ENCODE measurements at regions not wholly inside any gene's neighbourhood (a gene's known extent, or its start where the extent isn't known, plus 50 kb on each side); places are given as distances from the start of the nearest gene placed in this dataset.

- DNase-seq, result no peak
- no peak overlapping the region for H3K4ac ChIP-seq (ENCODE audit: low read depth, low read length)
- H2BK120ac ChIP-seq (ENCODE audit: low read depth, low read length), result no peak overlapping the region
- no peak overlapping the region for H3K23ac ChIP-seq (ENCODE audit: low read length)
- peaks cover 5% of the 10 kb centered on the region for H3K4me1 ChIP-seq (ENCODE audit: control insufficient read depth, low read depth, low read length)
- H2BK15ac ChIP-seq (replicated peaks; ENCODE audit: low read depth), result no peak overlapping the region
- H2AK5ac ChIP-seq (ENCODE audit: low read length), result no peak overlapping the region
- no peak overlapping the region for H3K4me3 ChIP-seq (ENCODE audit: low read length)
- no peaks in the 10 kb centered on the region for H3K36me3 ChIP-seq (ENCODE audit: control insufficient read depth, insufficient read depth, low read length)
- no peak overlapping the region for H3K9ac ChIP-seq (ENCODE audit: low read length)
- peak overlapping the region; percentile 87 for H3K18ac ChIP-seq (ENCODE audit: low read length)
- no peak overlapping the region for H3K56ac ChIP-seq (ENCODE audit: low read length)
- no peaks in the 10 kb centered on the region for H3K27me3 ChIP-seq (ENCODE audit: insufficient read depth, low read length, poor library complexity)
- peak overlapping the region; percentile 27 for H2BK5ac ChIP-seq (ENCODE audit: low read length)
- H3K4me2 ChIP-seq (ENCODE audit: low read length), result no peak overlapping the region
- no peaks in the 10 kb centered on the region for H3K79me1 ChIP-seq (ENCODE audit: low read length)
- no peak overlapping the region for H3K27ac ChIP-seq (ENCODE audit: low read depth, low read length)
- no peaks in the 10 kb centered on the region for H3K79me2 ChIP-seq (ENCODE audit: control insufficient read depth, insufficient read depth, low read length)
- H4K8ac ChIP-seq (ENCODE audit: low read depth, low read length), result no peak overlapping the region
- H4K5ac ChIP-seq (ENCODE audit: low read length), result no peak overlapping the region
- no CpG with 5 or more reads among the region's 8 CpGs for WGBS (ENCODE audit: extremely low coverage, insufficient coverage, low lambda C conversion rate)
Observed at GRCh38 chr2:22520369-22521288, 864.4 kb upstream of the KLHL29 start.

- H4K5ac ChIP-seq (ENCODE audit: low read length), result no peak overlapping the region
- H3K23ac ChIP-seq (ENCODE audit: low read length), result no peak overlapping the region
- DNase-seq, result peak; percentile 92
- H3K79me1 ChIP-seq (ENCODE audit: low read length), result no peaks in the 10 kb centered on the region
- no peak overlapping the region for H2AK5ac ChIP-seq (ENCODE audit: low read length)
- no peaks in the 10 kb centered on the region for H3K27me3 ChIP-seq (ENCODE audit: insufficient read depth, low read length, poor library complexity)
- peak overlapping the region; percentile 47 for H3K56ac ChIP-seq (ENCODE audit: low read length)
- H4K8ac ChIP-seq (ENCODE audit: low read depth, low read length), result no peak overlapping the region
- peak overlapping the region; percentile 81 for H2BK5ac ChIP-seq (ENCODE audit: low read length)
- peak overlapping the region; percentile 96 for H2BK120ac ChIP-seq (ENCODE audit: low read depth, low read length)
- H3K18ac ChIP-seq (ENCODE audit: low read length), result peak overlapping the region; percentile 87
- peak overlapping the region; percentile 60 for H3K27ac ChIP-seq (ENCODE audit: low read depth, low read length)
- no peak overlapping the region for H3K4ac ChIP-seq (ENCODE audit: low read depth, low read length)
- H3K4me1 ChIP-seq (ENCODE audit: control insufficient read depth, low read depth, low read length), result peaks cover 5% of the 10 kb centered on the region
- H3K4me2 ChIP-seq (ENCODE audit: low read length), result no peak overlapping the region
- H3K36me3 ChIP-seq (ENCODE audit: control insufficient read depth, insufficient read depth, low read length), result no peaks in the 10 kb centered on the region
- no peaks in the 10 kb centered on the region for H3K79me2 ChIP-seq (ENCODE audit: control insufficient read depth, insufficient read depth, low read length)
- no peak overlapping the region for H3K4me3 ChIP-seq (ENCODE audit: low read length)
- no peak overlapping the region for H2BK15ac ChIP-seq (replicated peaks; ENCODE audit: low read depth)
- H3K9ac ChIP-seq (ENCODE audit: low read length), result no peak overlapping the region
Observed at GRCh38 chr2:22521620-22522019, 863.4 kb upstream of the KLHL29 start.

- Histone ChIP-seq H3K79me1 (ENCODE audit: low read length) (no peaks in the 10 kb centered on the region), H3K27me3 (ENCODE audit: insufficient read depth, low read length, poor library complexity) (no peaks in the 10 kb centered on the region), H2BK120ac (ENCODE audit: low read depth, low read length) (no peak overlapping the region), H4K5ac (ENCODE audit: low read length) (no peak overlapping the region), H3K27ac (ENCODE audit: low read depth, low read length) (no peak overlapping the region), H4K8ac (ENCODE audit: low read depth, low read length) (no peak overlapping the region), H3K4me3 (ENCODE audit: low read length) (no peak overlapping the region), H3K4me1 (ENCODE audit: control insufficient read depth, low read depth, low read length) (peaks cover 4% of the 10 kb centered on the region), H2AK5ac (ENCODE audit: low read length) (no peak overlapping the region), H3K56ac (ENCODE audit: low read length) (no peak overlapping the region), H2BK5ac (ENCODE audit: low read length) (no peak overlapping the region), H3K4me2 (ENCODE audit: low read length) (no peak overlapping the region), H3K36me3 (ENCODE audit: control insufficient read depth, insufficient read depth, low read length) (no peaks in the 10 kb centered on the region), H3K9ac (ENCODE audit: low read length) (no peak overlapping the region), H3K4ac (ENCODE audit: low read depth, low read length) (no peak overlapping the region), H3K23ac (ENCODE audit: low read length) (no peak overlapping the region), H3K18ac (ENCODE audit: low read length) (no peak overlapping the region), H3K79me2 (ENCODE audit: control insufficient read depth, insufficient read depth, low read length) (no peaks in the 10 kb centered on the region), H2BK15ac (replicated peaks; ENCODE audit: low read depth) (peak overlapping the region; percentile 36)
- no peak for DNase-seq
Observed at GRCh38 chr2:22525681-22526080, 859.3 kb upstream of the KLHL29 start.

DNA sequence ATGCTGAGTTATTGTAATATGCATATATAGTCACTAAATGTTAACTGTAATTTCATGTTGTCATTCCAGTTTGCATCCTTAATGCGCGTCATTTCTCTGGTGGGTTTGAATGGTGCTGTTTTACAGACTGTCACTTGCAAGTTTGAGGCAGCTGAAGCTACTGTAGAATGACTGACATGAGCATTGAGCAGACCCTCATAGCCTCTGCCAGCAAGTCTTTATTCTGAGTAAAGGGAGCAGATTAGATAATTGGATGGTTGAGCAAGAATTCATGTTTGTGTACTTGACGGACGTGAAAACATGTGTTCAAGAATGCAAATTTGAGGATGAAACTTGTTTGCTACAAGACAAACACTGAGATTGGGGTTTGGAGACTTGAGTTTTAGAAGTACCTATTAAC, 854.8 kb upstream of the KLHL29 start:
- Histone ChIP-seq H3K36me3 (ENCODE audit: control insufficient read depth, insufficient read depth, low read length) (no peaks in the 10 kb centered on the region), H3K56ac (ENCODE audit: low read length) (no peak overlapping the region), H3K4me2 (ENCODE audit: low read length) (no peak overlapping the region), H3K4me3 (ENCODE audit: low read length) (no peak overlapping the region), H3K4ac (ENCODE audit: low read depth, low read length) (no peak overlapping the region), H3K18ac (ENCODE audit: low read length) (peak overlapping the region; percentile 51), H4K5ac (ENCODE audit: low read length) (no peak overlapping the region), H3K23ac (ENCODE audit: low read length) (no peak overlapping the region), H2BK5ac (ENCODE audit: low read length) (no peak overlapping the region), H3K79me2 (ENCODE audit: control insufficient read depth, insufficient read depth, low read length) (no peaks in the 10 kb centered on the region), H3K79me1 (ENCODE audit: low read length) (no peaks in the 10 kb centered on the region), H2AK5ac (ENCODE audit: low read length) (no peak overlapping the region), H3K4me1 (ENCODE audit: control insufficient read depth, low read depth, low read length) (no peaks in the 10 kb centered on the region), H3K27ac (ENCODE audit: low read depth, low read length) (no peak overlapping the region), H2BK15ac (replicated peaks; ENCODE audit: low read depth) (no peak overlapping the region), H4K8ac (ENCODE audit: low read depth, low read length) (no peak overlapping the region), H3K9ac (ENCODE audit: low read length) (no peak overlapping the region), H3K27me3 (ENCODE audit: insufficient read depth, low read length, poor library complexity) (no peaks in the 10 kb centered on the region), H2BK120ac (ENCODE audit: low read depth, low read length) (no peak overlapping the region)
- no peak for DNase-seq
- no CpG with 5 or more reads among the region's 4 CpGs for WGBS (ENCODE audit: extremely low coverage, insufficient coverage, low lambda C conversion rate)

DNA sequence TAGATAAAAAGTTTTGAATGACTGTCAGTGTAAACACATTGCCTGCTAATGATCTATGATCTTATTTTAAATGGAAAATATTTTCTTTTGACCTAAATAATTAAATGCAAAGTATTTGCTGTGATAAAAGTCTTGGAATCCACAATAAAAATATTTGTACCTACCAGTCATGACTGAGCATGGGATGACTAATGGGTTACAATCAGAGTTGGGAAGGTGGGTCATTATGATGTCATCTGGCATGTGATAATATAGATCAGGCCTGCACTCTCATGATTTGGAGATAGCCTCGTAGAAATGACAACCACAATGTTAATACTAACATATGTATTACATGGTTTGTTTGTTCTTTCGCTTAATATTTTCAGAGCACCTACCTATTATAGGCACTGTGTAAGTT, 848.8 kb upstream of the KLHL29 start:
- H3K79me2 ChIP-seq (ENCODE audit: control insufficient read depth, insufficient read depth, low read length), result no peaks in the 10 kb centered on the region
- no peaks in the 10 kb centered on the region for H3K4me1 ChIP-seq (ENCODE audit: control insufficient read depth, low read depth, low read length)
- H2BK5ac ChIP-seq (ENCODE audit: low read length), result no peak overlapping the region
- H3K4ac ChIP-seq (ENCODE audit: low read depth, low read length), result no peak overlapping the region
- no peak overlapping the region for H4K8ac ChIP-seq (ENCODE audit: low read depth, low read length)
- WGBS (ENCODE audit: extremely low coverage, insufficient coverage, low lambda C conversion rate), result no CpG with 5 or more reads among the region's 2 CpGs
- no peaks in the 10 kb centered on the region for H3K27me3 ChIP-seq (ENCODE audit: insufficient read depth, low read length, poor library complexity)
- no peak overlapping the region for H3K4me2 ChIP-seq (ENCODE audit: low read length)
- no peaks in the 10 kb centered on the region for H3K36me3 ChIP-seq (ENCODE audit: control insufficient read depth, insufficient read depth, low read length)
- no peak overlapping the region for H3K4me3 ChIP-seq (ENCODE audit: low read length)
- H2AK5ac ChIP-seq (ENCODE audit: low read length), result no peak overlapping the region
- H2BK15ac ChIP-seq (replicated peaks; ENCODE audit: low read depth), result no peak overlapping the region
- H4K5ac ChIP-seq (ENCODE audit: low read length), result no peak overlapping the region
- H3K9ac ChIP-seq (ENCODE audit: low read length), result no peak overlapping the region
- H2BK120ac ChIP-seq (ENCODE audit: low read depth, low read length), result no peak overlapping the region
- DNase-seq, result no peak
- H3K56ac ChIP-seq (ENCODE audit: low read length), result no peak overlapping the region
- no peak overlapping the region for H3K27ac ChIP-seq (ENCODE audit: low read depth, low read length)
- H3K18ac ChIP-seq (ENCODE audit: low read length), result no peak overlapping the region
- no peak overlapping the region for H3K23ac ChIP-seq (ENCODE audit: low read length)
- H3K79me1 ChIP-seq (ENCODE audit: low read length), result no peaks in the 10 kb centered on the region

GRCh38 chr2:22554453-22554852, 830.5 kb upstream of the KLHL29 start:
- Histone ChIP-seq H4K5ac (ENCODE audit: low read length) (no peak overlapping the region), H3K79me1 (ENCODE audit: low read length) (no peaks in the 10 kb centered on the region), H3K4me2 (ENCODE audit: low read length) (no peak overlapping the region), H3K9ac (ENCODE audit: low read length) (no peak overlapping the region), H2AK5ac (ENCODE audit: low read length) (no peak overlapping the region), H2BK15ac (replicated peaks; ENCODE audit: low read depth) (no peak overlapping the region), H3K18ac (ENCODE audit: low read length) (no peak overlapping the region), H3K4ac (ENCODE audit: low read depth, low read length) (no peak overlapping the region), H3K23ac (ENCODE audit: low read length) (no peak overlapping the region), H2BK120ac (ENCODE audit: low read depth, low read length) (no peak overlapping the region), H2BK5ac (ENCODE audit: low read length) (no peak overlapping the region), H3K27me3 (ENCODE audit: insufficient read depth, low read length, poor library complexity) (no peaks in the 10 kb centered on the region), H3K4me3 (ENCODE audit: low read length) (no peak overlapping the region), H3K27ac (ENCODE audit: low read depth, low read length) (no peak overlapping the region), H3K56ac (ENCODE audit: low read length) (no peak overlapping the region), H4K8ac (ENCODE audit: low read depth, low read length) (no peak overlapping the region), H3K4me1 (ENCODE audit: control insufficient read depth, low read depth, low read length) (no peaks in the 10 kb centered on the region), H3K36me3 (ENCODE audit: control insufficient read depth, insufficient read depth, low read length) (no peaks in the 10 kb centered on the region), H3K79me2 (ENCODE audit: control insufficient read depth, insufficient read depth, low read length) (no peaks in the 10 kb centered on the region)
- no peak for DNase-seq
- WGBS (ENCODE audit: extremely low coverage, insufficient coverage, low lambda C conversion rate), result 100% methylated on average over 1 of the region's 1 CpG
